GM20000 (cell line): ENCODE measurements at regions not wholly inside any gene's neighbourhood (a gene's known extent, or its start where the extent isn't known, plus 50 kb on each side); places are given as distances from the start of the nearest gene placed in this dataset.
A peak's percentile ranks its signal among the peaks of the same experiment; 100 is the strongest.
"Not testable (repeated sequence)": the region's sequence is repeated elsewhere in the genome, so short reads cannot be mapped to it uniquely, and the experiment has no call there.

Experiments used
- DNase-seq: peaks from one replicate; pipeline ENCODE4 v3.0.0; 2012; ENCODE audit warnings: low spot score
- TF ChIP-seq, protein P1 (sequence below): IDR thresholded peaks from 2 replicates; pipeline ENCODE4 v1.5.1; 2012; ENCODE audit warnings: mild to moderate bottlenecking, control low read depth; ENCODE audit errors: extremely low read depth, missing control alignments

- TF ChIP-seq, protein P1, sequence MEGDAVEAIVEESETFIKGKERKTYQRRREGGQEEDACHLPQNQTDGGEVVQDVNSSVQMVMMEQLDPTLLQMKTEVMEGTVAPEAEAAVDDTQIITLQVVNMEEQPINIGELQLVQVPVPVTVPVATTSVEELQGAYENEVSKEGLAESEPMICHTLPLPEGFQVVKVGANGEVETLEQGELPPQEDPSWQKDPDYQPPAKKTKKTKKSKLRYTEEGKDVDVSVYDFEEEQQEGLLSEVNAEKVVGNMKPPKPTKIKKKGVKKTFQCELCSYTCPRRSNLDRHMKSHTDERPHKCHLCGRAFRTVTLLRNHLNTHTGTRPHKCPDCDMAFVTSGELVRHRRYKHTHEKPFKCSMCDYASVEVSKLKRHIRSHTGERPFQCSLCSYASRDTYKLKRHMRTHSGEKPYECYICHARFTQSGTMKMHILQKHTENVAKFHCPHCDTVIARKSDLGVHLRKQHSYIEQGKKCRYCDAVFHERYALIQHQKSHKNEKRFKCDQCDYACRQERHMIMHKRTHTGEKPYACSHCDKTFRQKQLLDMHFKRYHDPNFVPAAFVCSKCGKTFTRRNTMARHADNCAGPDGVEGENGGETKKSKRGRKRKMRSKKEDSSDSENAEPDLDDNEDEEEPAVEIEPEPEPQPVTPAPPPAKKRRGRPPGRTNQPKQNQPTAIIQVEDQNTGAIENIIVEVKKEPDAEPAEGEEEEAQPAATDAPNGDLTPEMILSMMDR: no peak
- DNase-seq: no peak
Observed at GRCh38 chr15:69874321-69874720, 223.4 kb downstream of the TLE3 start.

- TF ChIP-seq, protein P1: no peak
- DNase-seq: no peak
Observed at GRCh38 chr15:69876064-69876940, 221.4 kb downstream of the TLE3 start.

DNA sequence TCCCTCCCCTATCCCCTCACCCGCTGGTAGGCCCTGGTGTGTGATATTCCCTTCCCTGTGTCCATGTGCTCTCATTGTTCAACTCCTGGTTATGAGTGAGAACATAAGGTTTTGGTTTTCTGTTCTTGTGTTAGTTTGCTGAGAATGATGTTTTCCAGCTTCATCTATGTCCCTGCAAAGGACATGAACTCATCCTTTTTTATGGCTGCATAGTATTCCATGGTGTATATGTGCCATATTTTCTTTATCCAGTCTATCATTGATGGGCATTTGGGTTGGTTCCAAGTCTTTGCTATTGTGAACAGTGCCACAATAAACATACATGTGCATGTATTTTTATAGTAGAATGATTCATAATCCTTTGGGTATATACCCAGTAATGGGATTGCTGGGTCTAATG lies 217.8 kb downstream of the TLE3 start:
- DNase-seq: not testable (repeated sequence)

GRCh38 chr15:69880571-69881301 lies 217.0 kb downstream of the TLE3 start:
- TF ChIP-seq, protein P1: no peak
- DNase-seq: no peak

DNA sequence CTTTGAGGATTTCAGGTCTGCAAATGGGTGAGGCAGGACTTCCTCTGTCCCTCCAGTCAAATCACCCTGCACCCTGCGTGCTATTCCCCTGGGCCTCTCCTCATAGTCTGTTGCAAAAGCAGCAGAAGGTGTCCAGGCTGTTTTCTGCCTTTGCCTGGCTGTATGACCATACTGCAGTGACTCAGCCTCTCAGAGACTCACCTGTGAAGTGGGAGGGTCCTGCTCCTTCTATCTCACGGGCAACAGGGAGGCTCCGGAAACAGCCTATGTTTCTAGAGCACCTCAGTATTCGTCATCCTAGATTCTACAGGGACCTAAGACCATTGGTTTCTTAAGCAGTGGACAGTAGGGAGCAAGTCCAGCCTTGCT lies 216.4 kb downstream of the TLE3 start:
- DNase-seq: peak; percentile 17
- TF ChIP-seq, protein P1: no peak

GRCh38 chr15:69881766-69882165 lies 216.0 kb downstream of the TLE3 start:
- DNase-seq: peak; percentile 49
- TF ChIP-seq, protein P1: no peak

GRCh38 chr15:69883306-69883705 lies 214.4 kb downstream of the TLE3 start:
- TF ChIP-seq, protein P1: no peak
- no peak for DNase-seq
